GM23338 (cell line): ENCODE measurements at regions not wholly inside any gene's neighbourhood (a gene's known extent, or its start where the extent isn't known, plus 50 kb on each side); places are given as distances from the start of the nearest gene placed in this dataset.
A peak's percentile ranks its signal among the peaks of the same experiment; 100 is the strongest.

Source experiments
- ATAC-seq: fragments of 200-7000 bp; cut with Tn5 transposase; 3 replicates; pipeline ENCODE4 v1.9.1; 2020
- DNase-seq: peaks from one replicate; pipeline ENCODE4 v3.0.0-alpha.2; 2015; ENCODE audit warnings: low spot score
- H2AFZ ChIP-seq: fragments of 200-600 bp; sonication (generic); 2 replicates; pipeline ENCODE4 v1.8.0; 2016; ENCODE audit warnings: antibody characterized with exemption, mild to moderate bottlenecking, moderate library complexity
- H3F3A ChIP-seq: fragments of 200-600 bp; sonication (generic); replicated peaks from 2 replicates; pipeline ENCODE4 v1.8.0; 2017; ENCODE audit warnings: antibody characterized with exemption, mixed run types, low read depth
- H3K27ac ChIP-seq: fragments of 200-600 bp; sonication (generic); 2 replicates; pipeline ENCODE4 v1.6.1; 2016; ENCODE audit warnings: low read depth
- H3K27me3 ChIP-seq: fragments of 200-600 bp; sonication (generic); 2 replicates; pipeline ENCODE4 v1.8.0; 2016; ENCODE audit warnings: mild to moderate bottlenecking, mixed run types, moderate library complexity; ENCODE audit not compliant: insufficient read depth
- H3K36me3 ChIP-seq: fragments of 200-600 bp; sonication (generic); 2 replicates; pipeline ENCODE4 v1.8.0; 2016; ENCODE audit warnings: mild to moderate bottlenecking; ENCODE audit not compliant: insufficient read depth
- H3K4me1 ChIP-seq: fragments of 200-600 bp; sonication (generic); 2 replicates; pipeline ENCODE4 v1.8.0; 2016; ENCODE audit warnings: mild to moderate bottlenecking, moderate library complexity; ENCODE audit not compliant: insufficient read depth
- H3K4me2 ChIP-seq: fragments of 200-600 bp; sonication (generic); 2 replicates; pipeline ENCODE4 v1.7.1; 2017; ENCODE audit warnings: mixed run types
- H3K4me3 ChIP-seq: fragments of 200-600 bp; sonication (generic); 2 replicates; pipeline ENCODE4 v1.6.1; 2016; ENCODE audit warnings: mixed run types
- H3K79me2 ChIP-seq: fragments of 200-600 bp; sonication (generic); replicated peaks from 2 replicates; pipeline ENCODE4 v1.8.0; 2017; ENCODE audit warnings: mild to moderate bottlenecking; ENCODE audit not compliant: insufficient read depth
- H3K9me2 ChIP-seq: fragments of 200-600 bp; sonication (generic); 2 replicates; pipeline ENCODE4 v1.8.0; 2017; ENCODE audit not compliant: insufficient read depth
- H4K20me1 ChIP-seq: fragments of 200-600 bp; sonication (generic); replicated peaks from 2 replicates; pipeline ENCODE4 v1.8.0; 2017; ENCODE audit warnings: mild to moderate bottlenecking; ENCODE audit not compliant: insufficient read depth
- H3K27ac Mint-ChIP-seq: 2 replicates; pipeline ENCODE4 v1.8.0; 2020; ENCODE audit warnings: inconsistent platforms, mild to moderate bottlenecking, moderate library complexity, mixed read lengths
- H3K27me3 Mint-ChIP-seq: 3 replicates; pipeline ENCODE4 v1.8.0; 2022; ENCODE audit warnings: low read depth, mild to moderate bottlenecking, moderate library complexity, mixed read lengths, inconsistent platforms; ENCODE audit not compliant: insufficient read depth, poor library complexity
- H3K36me3 Mint-ChIP-seq: 3 replicates; pipeline ENCODE4 v1.8.0; 2021; ENCODE audit warnings: low read depth, mild to moderate bottlenecking, inconsistent platforms, moderate library complexity, mixed read lengths
- H3K4me1 Mint-ChIP-seq: 3 replicates; pipeline ENCODE4 v1.8.0; 2020; ENCODE audit warnings: mild to moderate bottlenecking, inconsistent platforms, mixed read lengths
- H3K4me3 Mint-ChIP-seq: 3 replicates; pipeline ENCODE4 v1.8.0; 2021; ENCODE audit warnings: moderate library complexity, mild to moderate bottlenecking, inconsistent platforms, mixed read lengths
- H3K9me3 Mint-ChIP-seq: 3 replicates; pipeline ENCODE4 v1.8.0; 2020; ENCODE audit warnings: moderate library complexity, mild to moderate bottlenecking, inconsistent platforms, mixed read lengths
- EZH2phosphoT487 ChIP-seq: fragments of 200-600 bp; sonication (generic); IDR thresholded peaks from one replicate; pipeline ENCODE4 v1.8.1; 2018; ENCODE audit warnings: antibody characterized with exemption; ENCODE audit not compliant: unreplicated experiment
- JUNB ChIP-seq: IDR thresholded peaks from one replicate; pipeline ENCODE4 v1.6.1; 2016; ENCODE audit warnings: antibody characterized with exemption; ENCODE audit not compliant: unreplicated experiment
- NANOG ChIP-seq: IDR thresholded peaks from 2 replicates; pipeline ENCODE4 v1.6.1; 2016; ENCODE audit warnings: antibody characterized with exemption, borderline replicate concordance
- POLR2AphosphoS5 ChIP-seq: IDR thresholded peaks from 2 replicates; pipeline ENCODE4 v1.6.1; 2016; ENCODE audit warnings: antibody characterized with exemption, low read depth
- STAT1 ChIP-seq: IDR thresholded peaks from one replicate; pipeline ENCODE4 v1.6.1; 2016; ENCODE audit warnings: antibody characterized with exemption; ENCODE audit not compliant: unreplicated experiment
- ZNF331 ChIP-seq: fragments of 250-450 bp; sonication (Bioruptor Pico); IDR thresholded peaks from 2 replicates; pipeline ENCODE4 v1.5.0; 2020; ENCODE audit warnings: low read depth, mild to moderate bottlenecking, moderate library complexity
- TF ChIP-seq, protein P1 (sequence below), 2 experiments: fragments of 200-600 bp in 1 of 2; sonication (generic) in 1 of 2; conservative IDR thresholded peaks; 2 replicates each; pipeline versions ENCODE4 v1.5.1 to v1.6.1; 2016 to 2017; ENCODE audit warnings: antibody characterized with exemption in 2 of 2, low read depth in 2 of 2, mild to moderate bottlenecking in 2 of 2, moderate library complexity in 1 of 2
- TF ChIP-seq, protein P2 (sequence below): IDR thresholded peaks from 2 replicates; pipeline ENCODE4 v1.6.1; 2016; ENCODE audit warnings: antibody characterized with exemption
- TF ChIP-seq, protein P3 (sequence below): IDR thresholded peaks from one replicate; pipeline ENCODE4 v1.6.1; 2018; ENCODE audit warnings: antibody characterized with exemption; ENCODE audit not compliant: unreplicated experiment

DNA sequence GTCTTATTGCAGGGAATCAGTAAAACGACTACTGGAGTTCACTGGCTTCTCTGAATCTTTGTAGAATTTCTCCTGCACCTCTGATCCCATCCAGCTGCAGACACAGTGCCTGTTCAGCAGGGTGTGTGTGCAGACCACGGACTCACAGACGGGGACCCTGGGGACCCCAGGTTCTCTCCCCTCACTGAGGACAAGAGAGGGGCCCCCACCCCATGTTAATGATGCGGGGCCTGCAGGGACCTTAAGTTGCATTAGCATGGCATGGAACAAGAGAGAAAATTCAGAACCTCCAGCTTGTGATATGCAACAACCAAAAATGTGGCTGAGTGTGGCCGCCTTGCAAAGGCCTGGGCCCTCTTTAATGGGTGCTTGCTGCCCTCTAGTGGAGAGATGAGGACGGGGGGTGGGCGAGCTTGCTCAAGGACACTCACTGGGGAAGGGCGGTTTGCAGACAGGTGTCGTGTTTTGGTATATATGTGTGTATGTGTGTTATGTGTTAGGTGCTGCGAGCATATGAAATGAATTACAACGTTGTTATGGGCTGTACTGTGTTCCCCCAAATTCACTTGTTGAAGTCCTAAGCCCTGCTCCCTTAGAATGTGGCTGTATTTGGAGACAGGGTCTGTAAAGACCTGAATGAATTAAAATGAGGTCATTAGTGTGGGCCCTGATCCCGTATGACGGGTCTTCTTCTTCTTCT is 84.4 kb upstream of the SEPTIN5 start:
- ATAC-seq (peak; percentile 85), DNase-seq (peak; percentile 93)
- H3K4me3 ChIP-seq: no peak overlapping the region
- no peak overlapping the region for H3K27ac ChIP-seq
- H3K9me2 ChIP-seq: no peaks in the 10 kb centered on the region
- 0 out of 2 replicates have a peak overlapping the region, but pooled peaks have one; percentile 25 for H3K4me2 ChIP-seq
- no peaks in the 10 kb centered on the region for H3F3A ChIP-seq
- H3K79me2 ChIP-seq: no peaks in the 10 kb centered on the region
- TF ChIP-seq, protein P1, sequence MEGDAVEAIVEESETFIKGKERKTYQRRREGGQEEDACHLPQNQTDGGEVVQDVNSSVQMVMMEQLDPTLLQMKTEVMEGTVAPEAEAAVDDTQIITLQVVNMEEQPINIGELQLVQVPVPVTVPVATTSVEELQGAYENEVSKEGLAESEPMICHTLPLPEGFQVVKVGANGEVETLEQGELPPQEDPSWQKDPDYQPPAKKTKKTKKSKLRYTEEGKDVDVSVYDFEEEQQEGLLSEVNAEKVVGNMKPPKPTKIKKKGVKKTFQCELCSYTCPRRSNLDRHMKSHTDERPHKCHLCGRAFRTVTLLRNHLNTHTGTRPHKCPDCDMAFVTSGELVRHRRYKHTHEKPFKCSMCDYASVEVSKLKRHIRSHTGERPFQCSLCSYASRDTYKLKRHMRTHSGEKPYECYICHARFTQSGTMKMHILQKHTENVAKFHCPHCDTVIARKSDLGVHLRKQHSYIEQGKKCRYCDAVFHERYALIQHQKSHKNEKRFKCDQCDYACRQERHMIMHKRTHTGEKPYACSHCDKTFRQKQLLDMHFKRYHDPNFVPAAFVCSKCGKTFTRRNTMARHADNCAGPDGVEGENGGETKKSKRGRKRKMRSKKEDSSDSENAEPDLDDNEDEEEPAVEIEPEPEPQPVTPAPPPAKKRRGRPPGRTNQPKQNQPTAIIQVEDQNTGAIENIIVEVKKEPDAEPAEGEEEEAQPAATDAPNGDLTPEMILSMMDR (conservative IDR thresholded peaks at IDR 0.05; ENCODE audit: low read depth in 2 of 2): peak; percentile 97 to 98
- no peak for TF ChIP-seq ZNF331 (CRISPR knock-in tag)
- H3K27me3 ChIP-seq: no peaks in the 10 kb centered on the region
- Mint-ChIP-seq H3K27me3 (peaks cover 4% of the 10 kb centered on the region), H3K36me3 (no peaks in the 10 kb centered on the region; the same call in 2 of the 3 replicates), H3K27ac (no peak overlapping the region), H3K9me3 (no peaks in the 10 kb centered on the region; the same call in 2 of the 3 replicates), H3K4me3 (no peak overlapping the region), H3K4me1 (peaks cover 17% of the 10 kb centered on the region)
- peak overlapping the region; percentile 95 for H2AFZ ChIP-seq
- peaks cover 4% of the 10 kb centered on the region; the same call in 1 of the 2 replicates for H3K4me1 ChIP-seq
- no peaks in the 10 kb centered on the region for H4K20me1 ChIP-seq
- no peaks in the 10 kb centered on the region for H3K36me3 ChIP-seq

DNA sequence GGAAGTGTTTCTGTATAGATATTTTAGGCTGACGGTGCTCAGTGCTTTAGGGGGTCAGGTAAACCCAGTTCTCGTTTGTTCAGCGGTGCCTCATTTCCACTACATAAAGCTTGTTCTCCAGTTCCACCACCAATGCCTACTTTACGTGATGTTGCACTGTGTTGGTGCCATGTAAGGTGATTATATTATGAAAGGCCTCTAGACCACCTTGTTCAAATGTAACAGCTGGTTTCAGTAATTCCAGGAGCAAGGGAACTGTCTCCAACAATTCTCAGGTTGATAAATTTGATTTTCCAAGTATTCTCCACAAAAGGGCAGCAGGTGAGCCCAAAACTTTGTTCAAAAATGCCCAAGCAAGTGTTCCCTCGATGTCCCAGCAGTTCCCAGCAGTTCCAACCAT is 83.7 kb upstream of the SEPTIN5 start:
- no peaks in the 10 kb centered on the region for H4K20me1 ChIP-seq
- no peaks in the 10 kb centered on the region for H3K36me3 ChIP-seq
- H3K9me3 Mint-ChIP-seq: no peaks in the 10 kb centered on the region; the same call in 2 of the 3 replicates
- H3F3A ChIP-seq: no peaks in the 10 kb centered on the region
- no peak overlapping the region for H3K4me3 Mint-ChIP-seq
- H3K4me1 ChIP-seq: peaks cover 4% of the 10 kb centered on the region; the same call in 1 of the 2 replicates
- H2AFZ ChIP-seq: no peak overlapping the region
- no peak overlapping the region for H3K4me3 ChIP-seq
- no peaks in the 10 kb centered on the region for H3K9me2 ChIP-seq
- H3K4me1 Mint-ChIP-seq: peaks cover 17% of the 10 kb centered on the region
- no peaks in the 10 kb centered on the region for H3K79me2 ChIP-seq
- H3K27ac ChIP-seq: no peak overlapping the region
- peaks cover 4% of the 10 kb centered on the region for H3K27me3 Mint-ChIP-seq
- H3K36me3 Mint-ChIP-seq: no peaks in the 10 kb centered on the region; the same call in 2 of the 3 replicates
- no peaks in the 10 kb centered on the region for H3K27me3 ChIP-seq
- H3K27ac Mint-ChIP-seq: no peak overlapping the region
- ATAC-seq (no peak), DNase-seq (no peak)
- no peak overlapping the region for H3K4me2 ChIP-seq
- TF ChIP-seq, protein P2, sequence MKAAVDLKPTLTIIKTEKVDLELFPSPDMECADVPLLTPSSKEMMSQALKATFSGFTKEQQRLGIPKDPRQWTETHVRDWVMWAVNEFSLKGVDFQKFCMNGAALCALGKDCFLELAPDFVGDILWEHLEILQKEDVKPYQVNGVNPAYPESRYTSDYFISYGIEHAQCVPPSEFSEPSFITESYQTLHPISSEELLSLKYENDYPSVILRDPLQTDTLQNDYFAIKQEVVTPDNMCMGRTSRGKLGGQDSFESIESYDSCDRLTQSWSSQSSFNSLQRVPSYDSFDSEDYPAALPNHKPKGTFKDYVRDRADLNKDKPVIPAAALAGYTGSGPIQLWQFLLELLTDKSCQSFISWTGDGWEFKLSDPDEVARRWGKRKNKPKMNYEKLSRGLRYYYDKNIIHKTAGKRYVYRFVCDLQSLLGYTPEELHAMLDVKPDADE: no peak
- TF ChIP-seq EZH2phosphoT487: no peak
- no peak for TF ChIP-seq STAT1
- TF ChIP-seq NANOG: no peak
- TF ChIP-seq ZNF331 (CRISPR knock-in tag): no peak
- no peak for TF ChIP-seq JUNB
- no peak for TF ChIP-seq POLR2AphosphoS5
- TF ChIP-seq, protein P3, sequence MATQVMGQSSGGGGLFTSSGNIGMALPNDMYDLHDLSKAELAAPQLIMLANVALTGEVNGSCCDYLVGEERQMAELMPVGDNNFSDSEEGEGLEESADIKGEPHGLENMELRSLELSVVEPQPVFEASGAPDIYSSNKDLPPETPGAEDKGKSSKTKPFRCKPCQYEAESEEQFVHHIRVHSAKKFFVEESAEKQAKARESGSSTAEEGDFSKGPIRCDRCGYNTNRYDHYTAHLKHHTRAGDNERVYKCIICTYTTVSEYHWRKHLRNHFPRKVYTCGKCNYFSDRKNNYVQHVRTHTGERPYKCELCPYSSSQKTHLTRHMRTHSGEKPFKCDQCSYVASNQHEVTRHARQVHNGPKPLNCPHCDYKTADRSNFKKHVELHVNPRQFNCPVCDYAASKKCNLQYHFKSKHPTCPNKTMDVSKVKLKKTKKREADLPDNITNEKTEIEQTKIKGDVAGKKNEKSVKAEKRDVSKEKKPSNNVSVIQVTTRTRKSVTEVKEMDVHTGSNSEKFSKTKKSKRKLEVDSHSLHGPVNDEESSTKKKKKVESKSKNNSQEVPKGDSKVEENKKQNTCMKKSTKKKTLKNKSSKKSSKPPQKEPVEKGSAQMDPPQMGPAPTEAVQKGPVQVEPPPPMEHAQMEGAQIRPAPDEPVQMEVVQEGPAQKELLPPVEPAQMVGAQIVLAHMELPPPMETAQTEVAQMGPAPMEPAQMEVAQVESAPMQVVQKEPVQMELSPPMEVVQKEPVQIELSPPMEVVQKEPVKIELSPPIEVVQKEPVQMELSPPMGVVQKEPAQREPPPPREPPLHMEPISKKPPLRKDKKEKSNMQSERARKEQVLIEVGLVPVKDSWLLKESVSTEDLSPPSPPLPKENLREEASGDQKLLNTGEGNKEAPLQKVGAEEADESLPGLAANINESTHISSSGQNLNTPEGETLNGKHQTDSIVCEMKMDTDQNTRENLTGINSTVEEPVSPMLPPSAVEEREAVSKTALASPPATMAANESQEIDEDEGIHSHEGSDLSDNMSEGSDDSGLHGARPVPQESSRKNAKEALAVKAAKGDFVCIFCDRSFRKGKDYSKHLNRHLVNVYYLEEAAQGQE: no peak
- TF ChIP-seq, protein P1 (conservative IDR thresholded peaks at IDR 0.05; ENCODE audit: low read depth in 2 of 2): no peak
